HCT116 (cell line): ENCODE measurements at regions not wholly inside any gene's neighbourhood (a gene's known extent, or its start where the extent isn't known, plus 50 kb on each side); places are given as distances from the start of the nearest gene placed in this dataset.
A peak's percentile ranks its signal among the peaks of the same experiment; 100 is the strongest.
"Not testable (repeated sequence)": the region's sequence is repeated elsewhere in the genome, so short reads cannot be mapped to it uniquely, and the experiment has no call there.

ENCODE experiments used
- ATAC-seq: fragments of 200-7000 bp; cut with Tn5 transposase; 2 replicates; pipeline ENCODE4 v1.9.1; 2020; ENCODE audit warnings: mild to moderate bottlenecking, moderate library complexity
- BruUV-seq: library from RNA; stranded (reverse); fragments of 400-500 nt; replicated peaks from 2 replicates; lab custom pipeline; 2021; lab: Mats Ljungman, UMichigan
- CTCF ChIA-PET: fragments of 300-600 bp; sonication (Branson Sonifier 250); formaldehyde crosslinking; loops from one replicate; lab custom pipeline; 2021; ENCODE audit warnings: antibody characterized with exemption; lab: Charles Lee
- POLR2A ChIA-PET: fragments of 300-600, 350-600 bp; sonication (Branson Sonifier 250); formaldehyde crosslinking; loops from one replicate; lab custom pipeline; 2021; ENCODE audit warnings: antibody characterized with exemption; lab: Charles Lee
- RAD21 ChIA-PET, 2 experiments: fragments of 300-600 bp; sonication (Branson Sonifier 250); formaldehyde crosslinking; loops; one replicate each; lab custom pipeline; 2023; ENCODE audit warnings: low total read pairs in 2 of 2; ENCODE audit not compliant: uncharacterized antibody in 2 of 2, unreplicated experiment in 2 of 2, low non-redundant PET in 1 of 2; lab: Charles Lee
- DNase-seq: peaks from one replicate; pipeline ENCODE4 v3.0.0-alpha.2; 2010; ENCODE audit warnings: low read depth, low spot score
- H2AFZ ChIP-seq: fragments of 200-600 bp; shearing (Covaris generic), sonication (generic); 2 replicates; pipeline ENCODE4 v1.6.1; 2017; ENCODE audit warnings: low read depth, mixed run types, mixed read lengths, antibody characterized with exemption, low read length; ENCODE audit not compliant: poor library complexity, severe bottlenecking
- H3K27ac ChIP-seq: 2 replicates; pipeline ENCODE4 v1.5.1; 2012; ENCODE audit warnings: low read depth, low read length
- H3K27me3 ChIP-seq: fragments of 200-600 bp; sonication (generic); 2 replicates; pipeline ENCODE4 v1.6.1; 2016; ENCODE audit warnings: mixed run types, low read length, mixed read lengths; ENCODE audit not compliant: insufficient read depth
- H3K36me3 ChIP-seq, 2 experiments: fragments of 200-500 bp in 1 of 2; fragments of 200-600 bp in 1 of 2; sonication (Bioruptor generic) in 1 of 2; sonication (generic) in 1 of 2; 2 replicates each; pipeline versions ENCODE4 v1.5.1 to v1.6.1; 2014 to 2016; ENCODE audit warnings: low read length in 2 of 2, inconsistent platforms in 1 of 2, mixed read lengths in 1 of 2, mixed run types in 1 of 2; ENCODE audit not compliant: insufficient read depth in 2 of 2, control insufficient read depth in 1 of 2
- H3K4me1 ChIP-seq, 2 experiments: fragments of 200-600 bp in 1 of 2; sonication (generic) in 1 of 2; 2 replicates each; pipeline versions ENCODE4 v1.5.1 to v1.6.1; 2012 to 2017; ENCODE audit warnings: low read length in 2 of 2, inconsistent platforms in 1 of 2, mild to moderate bottlenecking in 1 of 2, mixed read lengths in 1 of 2, mixed run types in 1 of 2, moderate library complexity in 1 of 2; ENCODE audit not compliant: insufficient read depth in 2 of 2, control insufficient read depth in 1 of 2
- H3K4me2 ChIP-seq: fragments of 200-600 bp; sonication (generic); 2 replicates; pipeline ENCODE4 v1.6.1; 2017; ENCODE audit warnings: mixed run types, low read length, mixed read lengths
- H3K4me3 ChIP-seq, 2 experiments: fragments of 200-600 bp in 1 of 2; sonication (generic) in 1 of 2; replicated peaks in 1 of 2; 2 replicates each; pipeline ENCODE4 v1.5.1; 2011 to 2016; ENCODE audit warnings: low read length in 2 of 2, control low read depth in 1 of 2, low read depth in 1 of 2, mild to moderate bottlenecking in 1 of 2, mixed read lengths in 1 of 2, mixed run types in 1 of 2
- H3K79me2 ChIP-seq: fragments of 200-600 bp; sonication (generic); 2 replicates; pipeline ENCODE4 v1.6.1; 2017; ENCODE audit warnings: mild to moderate bottlenecking, mixed run types, low read length, moderate library complexity, mixed read lengths; ENCODE audit not compliant: insufficient read depth
- H3K9ac ChIP-seq: fragments of 200-600 bp; sonication (generic); 2 replicates; pipeline ENCODE4 v1.6.1; 2016; ENCODE audit warnings: low read length, mixed read lengths
- H3K9me2 ChIP-seq: fragments of 200-600 bp; sonication (generic), shearing (Covaris generic); 2 replicates; pipeline ENCODE4 v1.6.1; 2017; ENCODE audit warnings: mixed run types, mild to moderate bottlenecking, moderate library complexity; ENCODE audit not compliant: insufficient read depth
- H3K9me3 ChIP-seq, 2 experiments: fragments of 200-500 bp in 1 of 2; fragments of 200-600 bp in 1 of 2; sonication (Bioruptor generic) in 1 of 2; sonication (generic) in 1 of 2; 2 replicates each; pipeline ENCODE4 v1.6.1; 2014 to 2017; ENCODE audit warnings: low read length in 2 of 2, mixed read lengths in 2 of 2, inconsistent platforms in 1 of 2, low read depth in 1 of 2, mild to moderate bottlenecking in 1 of 2, mixed run types in 1 of 2, moderate library complexity in 1 of 2; ENCODE audit not compliant: control insufficient read depth in 1 of 2, insufficient read depth in 1 of 2
- H4K20me1 ChIP-seq: fragments of 200-600 bp; sonication (generic), shearing (Covaris generic); 2 replicates; pipeline ENCODE4 v1.6.1; 2017; ENCODE audit warnings: mixed run types, mild to moderate bottlenecking, moderate library complexity; ENCODE audit not compliant: insufficient read depth
- EGR1 ChIP-seq: IDR thresholded peaks from 2 replicates; pipeline ENCODE4 v1.6.1; 2012; ENCODE audit warnings: low read depth
- ELF1 ChIP-seq: IDR thresholded peaks from 2 replicates; pipeline ENCODE4 v1.6.1; 2012; ENCODE audit warnings: low read depth, borderline replicate concordance
- EZH2 ChIP-seq: fragments of 200-600 bp; sonication (generic); IDR thresholded peaks from 2 replicates; pipeline ENCODE4 v1.6.1; 2017; ENCODE audit warnings: antibody characterized with exemption, mixed run types
- POLR2A ChIP-seq: IDR thresholded peaks from 2 replicates; pipeline ENCODE4 v1.7.0; 2011; ENCODE audit warnings: borderline replicate concordance; ENCODE audit not compliant: insufficient read depth, insufficient read length; ENCODE audit errors: extremely low read depth
- SIN3A ChIP-seq: IDR thresholded peaks from 2 replicates; pipeline ENCODE4 v1.6.1; 2012; ENCODE audit warnings: low read depth
- TCF7L2 ChIP-seq: IDR thresholded peaks from 2 replicates; pipeline ENCODE4 v1.7.0; 2011; ENCODE audit warnings: borderline replicate concordance, inconsistent platforms; ENCODE audit not compliant: insufficient read depth, insufficient read length; ENCODE audit errors: extremely low read depth
- ZFX ChIP-seq: fragments of 450-650 bp; IDR thresholded peaks from 2 replicates; pipeline ENCODE4 v1.6.1; 2017
- ZNF274 ChIP-seq: fragments of 200-500 bp; sonication (Bioruptor generic); IDR thresholded peaks from 2 replicates; pipeline ENCODE4 v1.6.1; 2014; ENCODE audit warnings: mild to moderate bottlenecking, low read depth, low read length, inconsistent platforms
- intact Hi-C: fragments of 100-400 bp; cut with micrococcal nuclease; formaldehyde crosslinking; loops from 2 replicates; pipeline ENCODE4 v1.10.0; 2022
- TF ChIP-seq, protein P1 (sequence below), 3 experiments: fragments of 200-600 bp in 1 of 3; sonication (generic) in 1 of 3; IDR thresholded peaks in 2 of 3; conservative IDR thresholded peaks in 1 of 3; 2 replicates each; pipeline ENCODE4 v1.5.1; 2012 to 2017; ENCODE audit warnings: low read depth in 2 of 3, low read length in 2 of 3, antibody characterized with exemption in 1 of 3, borderline replicate concordance in 1 of 3, control low read depth in 1 of 3, mild to moderate bottlenecking in 1 of 3, mixed read lengths in 1 of 3, mixed run types in 1 of 3, moderate library complexity in 1 of 3; ENCODE audit not compliant: insufficient read depth in 1 of 3
- TF ChIP-seq, protein P2 (sequence below): IDR thresholded peaks from 2 replicates; pipeline ENCODE4 v1.6.1; 2012; ENCODE audit warnings: low read depth
- TF ChIP-seq, protein P3 (sequence below): IDR thresholded peaks from 2 replicates; pipeline ENCODE4 v1.6.1; 2012

DNA sequence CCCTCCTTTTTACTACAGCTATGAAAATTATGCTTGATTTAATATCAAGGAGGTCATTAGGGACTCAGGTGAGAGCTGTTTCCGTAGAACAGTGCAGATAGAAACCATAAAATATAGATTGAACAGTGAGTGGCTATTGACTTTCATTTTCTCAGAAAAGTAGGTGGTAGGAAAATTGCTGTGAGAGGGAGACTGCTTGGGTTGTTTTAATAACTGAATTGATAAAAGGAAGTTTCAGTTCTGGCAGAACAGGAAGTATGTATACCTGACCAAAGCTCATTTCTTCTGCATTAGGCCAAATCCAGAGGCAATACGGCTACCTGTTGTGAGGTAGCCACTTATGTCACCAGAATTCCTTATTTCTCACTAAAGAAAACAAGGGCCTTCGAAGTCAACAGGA lies 761.7 kb upstream of the ARRDC3 start:
- DNase-seq = no peak
- no peak for ATAC-seq
- BruUV-seq = no TSS peak
- ChIA-PET CTCF (no interaction called here), POLR2A (no interaction called here), RAD21 (no interaction called here)
- no peaks in the 10 kb centered on the region for H3K79me2 ChIP-seq
- no peaks in the 10 kb centered on the region for H3K36me3 ChIP-seq
- no peaks in the 10 kb centered on the region for H4K20me1 ChIP-seq
- no peak overlapping the region for H3K4me3 ChIP-seq
- H3K9me2 ChIP-seq = no peaks in the 10 kb centered on the region; the same call in 1 of the 2 replicates
- H3K9ac ChIP-seq = no peak overlapping the region
- H3K4me1 ChIP-seq = no peaks in the 10 kb centered on the region
- intact Hi-C loops = no loop called here
- no peak for TF ChIP-seq EZH2
- TF ChIP-seq ZNF274 = no peak
- TF ChIP-seq, protein P1, sequence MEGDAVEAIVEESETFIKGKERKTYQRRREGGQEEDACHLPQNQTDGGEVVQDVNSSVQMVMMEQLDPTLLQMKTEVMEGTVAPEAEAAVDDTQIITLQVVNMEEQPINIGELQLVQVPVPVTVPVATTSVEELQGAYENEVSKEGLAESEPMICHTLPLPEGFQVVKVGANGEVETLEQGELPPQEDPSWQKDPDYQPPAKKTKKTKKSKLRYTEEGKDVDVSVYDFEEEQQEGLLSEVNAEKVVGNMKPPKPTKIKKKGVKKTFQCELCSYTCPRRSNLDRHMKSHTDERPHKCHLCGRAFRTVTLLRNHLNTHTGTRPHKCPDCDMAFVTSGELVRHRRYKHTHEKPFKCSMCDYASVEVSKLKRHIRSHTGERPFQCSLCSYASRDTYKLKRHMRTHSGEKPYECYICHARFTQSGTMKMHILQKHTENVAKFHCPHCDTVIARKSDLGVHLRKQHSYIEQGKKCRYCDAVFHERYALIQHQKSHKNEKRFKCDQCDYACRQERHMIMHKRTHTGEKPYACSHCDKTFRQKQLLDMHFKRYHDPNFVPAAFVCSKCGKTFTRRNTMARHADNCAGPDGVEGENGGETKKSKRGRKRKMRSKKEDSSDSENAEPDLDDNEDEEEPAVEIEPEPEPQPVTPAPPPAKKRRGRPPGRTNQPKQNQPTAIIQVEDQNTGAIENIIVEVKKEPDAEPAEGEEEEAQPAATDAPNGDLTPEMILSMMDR (IDR thresholded peaks at IDR 0.05 in 2 of 3, conservative IDR thresholded peaks at IDR 0.05 in 1 of 3; ENCODE audit: borderline replicate concordance in 1 of 3, insufficient read depth in 1 of 3, low read depth in 2 of 3, low read length in 2 of 3) = no peak
- no peak for TF ChIP-seq POLR2A
- TF ChIP-seq TCF7L2 = no peak
- TF ChIP-seq SIN3A = no peak
- TF ChIP-seq ELF1 = no peak
- TF ChIP-seq ZFX = no peak
- TF ChIP-seq, protein P2, sequence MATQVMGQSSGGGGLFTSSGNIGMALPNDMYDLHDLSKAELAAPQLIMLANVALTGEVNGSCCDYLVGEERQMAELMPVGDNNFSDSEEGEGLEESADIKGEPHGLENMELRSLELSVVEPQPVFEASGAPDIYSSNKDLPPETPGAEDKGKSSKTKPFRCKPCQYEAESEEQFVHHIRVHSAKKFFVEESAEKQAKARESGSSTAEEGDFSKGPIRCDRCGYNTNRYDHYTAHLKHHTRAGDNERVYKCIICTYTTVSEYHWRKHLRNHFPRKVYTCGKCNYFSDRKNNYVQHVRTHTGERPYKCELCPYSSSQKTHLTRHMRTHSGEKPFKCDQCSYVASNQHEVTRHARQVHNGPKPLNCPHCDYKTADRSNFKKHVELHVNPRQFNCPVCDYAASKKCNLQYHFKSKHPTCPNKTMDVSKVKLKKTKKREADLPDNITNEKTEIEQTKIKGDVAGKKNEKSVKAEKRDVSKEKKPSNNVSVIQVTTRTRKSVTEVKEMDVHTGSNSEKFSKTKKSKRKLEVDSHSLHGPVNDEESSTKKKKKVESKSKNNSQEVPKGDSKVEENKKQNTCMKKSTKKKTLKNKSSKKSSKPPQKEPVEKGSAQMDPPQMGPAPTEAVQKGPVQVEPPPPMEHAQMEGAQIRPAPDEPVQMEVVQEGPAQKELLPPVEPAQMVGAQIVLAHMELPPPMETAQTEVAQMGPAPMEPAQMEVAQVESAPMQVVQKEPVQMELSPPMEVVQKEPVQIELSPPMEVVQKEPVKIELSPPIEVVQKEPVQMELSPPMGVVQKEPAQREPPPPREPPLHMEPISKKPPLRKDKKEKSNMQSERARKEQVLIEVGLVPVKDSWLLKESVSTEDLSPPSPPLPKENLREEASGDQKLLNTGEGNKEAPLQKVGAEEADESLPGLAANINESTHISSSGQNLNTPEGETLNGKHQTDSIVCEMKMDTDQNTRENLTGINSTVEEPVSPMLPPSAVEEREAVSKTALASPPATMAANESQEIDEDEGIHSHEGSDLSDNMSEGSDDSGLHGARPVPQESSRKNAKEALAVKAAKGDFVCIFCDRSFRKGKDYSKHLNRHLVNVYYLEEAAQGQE = no peak
- TF ChIP-seq, protein P3, sequence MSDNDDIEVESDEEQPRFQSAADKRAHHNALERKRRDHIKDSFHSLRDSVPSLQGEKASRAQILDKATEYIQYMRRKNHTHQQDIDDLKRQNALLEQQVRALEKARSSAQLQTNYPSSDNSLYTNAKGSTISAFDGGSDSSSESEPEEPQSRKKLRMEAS = no peak
- no peak for TF ChIP-seq EGR1
- no peak overlapping the region for H3K27ac ChIP-seq
- no peaks in the 10 kb centered on the region for H3K27me3 ChIP-seq
- H3K9me3 ChIP-seq = no peaks in the 10 kb centered on the region
- H2AFZ ChIP-seq = peak overlapping the region; percentile 35
- H3K4me2 ChIP-seq = no peak overlapping the region

DNA sequence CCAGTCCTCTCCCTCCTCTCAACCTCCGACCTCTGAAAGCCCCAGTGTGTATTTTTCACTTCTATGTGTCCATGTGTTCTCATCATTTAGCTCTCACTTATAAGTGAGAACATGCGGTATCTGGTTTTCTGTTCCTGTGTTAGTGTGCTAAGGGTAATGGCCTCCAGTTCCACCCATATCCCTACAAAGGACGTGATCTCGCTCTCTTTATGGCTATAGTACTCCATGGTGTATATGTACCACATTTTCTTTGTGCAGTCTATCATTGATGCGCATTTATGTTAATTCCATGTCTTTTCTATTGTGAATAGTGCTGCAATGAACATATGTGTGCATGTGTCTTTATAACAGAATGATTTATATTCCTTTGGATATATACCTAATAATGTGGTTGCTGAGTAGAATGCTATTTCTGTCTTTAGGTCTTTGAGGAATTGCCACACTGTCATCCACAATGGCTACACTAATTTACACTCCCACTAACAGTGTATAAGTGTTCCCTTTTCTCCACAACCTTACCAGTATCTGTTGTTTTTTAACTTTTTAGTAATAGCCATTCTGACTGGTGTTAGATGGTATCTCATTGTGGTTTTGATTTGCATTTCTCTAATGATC lies 749.3 kb upstream of the ARRDC3 start:
- H3K27ac ChIP-seq, H3K9me3 ChIP-seq, H2AFZ ChIP-seq, H3K4me2 ChIP-seq, CTCF ChIA-PET, DNase-seq, H3K4me3 ChIP-seq, ATAC-seq, BruUV-seq, H3K36me3 ChIP-seq, H4K20me1 ChIP-seq, H3K9me2 ChIP-seq, POLR2A ChIA-PET, H3K79me2 ChIP-seq, H3K27me3 ChIP-seq, intact Hi-C loops, RAD21 ChIA-PET, H3K9ac ChIP-seq, H3K4me1 ChIP-seq: not testable (repeated sequence)
